Ovary (tissue), 7 donors: ENCODE measurements at regions not wholly inside any gene's neighbourhood (a gene's known extent, or its start where the extent isn't known, plus 50 kb on each side); places are given as distances from the start of the nearest gene placed in this dataset.

Source experiments
- DNase-seq, 5 donors: peaks; one replicate each; pipeline ENCODE4 v3.0.0-alpha.2; 2019 to 2020
- H3K27ac ChIP-seq, 2 donors: fragments of 200-600 bp; one replicate each; pipeline versions ENCODE4 v1.5.1 to v1.8.0; 2019 to 2022
- H3K27me3 ChIP-seq: fragments of 200-600 bp; one replicate; pipeline ENCODE4 v1.8.0; 2022
- H3K36me3 ChIP-seq: fragments of 200-600 bp; sonication (generic); one replicate; pipeline ENCODE4 v1.5.1; 2019
- H3K4me1 ChIP-seq: one replicate; pipeline ENCODE4 v1.8.1; 2013; ENCODE audit warnings: mild to moderate bottlenecking, moderate library complexity; ENCODE audit not compliant: insufficient read depth
- H3K4me3 ChIP-seq: fragments of 200-600 bp; sonication (generic); one replicate; pipeline ENCODE4 v1.5.1; 2017
- H3K9me3 ChIP-seq, 2 donors: fragments of 200-600 bp in 1 of 2; sonication (generic) in 1 of 2; one replicate each; pipeline versions ENCODE4 v1.5.1 to v1.8.1; 2013 to 2019; ENCODE audit warnings: mild to moderate bottlenecking in 1 of 2, moderate library complexity in 1 of 2
- CTCF ChIP-seq, 3 donors: fragments of 450-650 bp in 2 of 3; fragments of 200-600 bp in 1 of 3; IDR thresholded peaks; one replicate each; pipeline versions ENCODE4 v1.5.1 to v1.8.0; 2016 to 2022; ENCODE audit warnings: antibody characterized with exemption in 3 of 3, mild to moderate bottlenecking in 1 of 3
- EP300 ChIP-seq: sonication (generic); formaldehyde crosslinking; IDR thresholded peaks from one replicate; pipeline ENCODE4 v1.6.1; 2017; ENCODE audit warnings: antibody characterized with exemption
- POLR2A ChIP-seq: fragments of 450-650 bp; IDR thresholded peaks from one replicate; pipeline ENCODE4 v1.6.1; 2017; ENCODE audit warnings: antibody characterized with exemption, mild to moderate bottlenecking, moderate library complexity
- WGBS, 3 donors: extraction: QIAGEN DNeasy Blood & Tissue Kit in 1 of 3; methylation state at CpG; one replicate each; pipeline versions ENCODE4 v1.1.5 to v1.1.7; 2013 to 2017; 5-methylcytosine and 5-hydroxymethylcytosine counted together
- intact Hi-C, 4 donors: fragments of 100-400 bp; cut with DNase I; formaldehyde crosslinking; loops; one replicate each; pipeline versions ENCODE4 v1.11.0 to v1.15.1; 2022 to 2023
- donor health status: DM: no; HTN: no; CAD: no; lungs with moderate emphysema.
- donor health status: DM: no; HTN: no; CAD: no.
- donor health status: Bipolar disorder and iron deficiency.
- donor health status: DM: no; HTN: no; CAD: no.
- donor health status: DM: yes; HTN: yes; CAD: no.

- 69 to 76% (median 72%) methylated on average over 2 of the region's 2 CpGs for WGBS, 3 donors
- Histone ChIP-seq H3K27ac (no peak overlapping the region), H3K27me3 (no peaks in the 10 kb centered on the region), H3K4me1 (no peaks in the 10 kb centered on the region), H3K4me3 (no peak overlapping the region), H3K36me3 (no peaks in the 10 kb centered on the region), H3K9me3 (no peaks in the 10 kb centered on the region)
- no peak for DNase-seq
- TF ChIP-seq CTCF (IDR thresholded peaks at IDR 0.05): no peak
- no peak for TF ChIP-seq EP300
- TF ChIP-seq POLR2A: no peak
- intact Hi-C loops: no loop called here
These were observed 214.1 kb upstream of the ANKH start for GRCh38 chr5:15085671-15086070.

GRCh38 chr5:15082096-15082495, 210.5 kb upstream of the ANKH start:
- Histone ChIP-seq H3K27ac (no peak overlapping the region), H3K36me3 (no peaks in the 10 kb centered on the region), H3K4me3 (no peak overlapping the region), H3K27me3 (no peaks in the 10 kb centered on the region), H3K9me3 (no peaks in the 10 kb centered on the region), H3K4me1 (no peaks in the 10 kb centered on the region)
- DNase-seq: no peak
- WGBS, 3 donors: 74 to 83% (median 79%) methylated on average over 4 of the region's 4 CpGs
- intact Hi-C loops: no loop called here
- TF ChIP-seq EP300 (no peak), CTCF (IDR thresholded peaks at IDR 0.05) (no peak), POLR2A (no peak)

DNA sequence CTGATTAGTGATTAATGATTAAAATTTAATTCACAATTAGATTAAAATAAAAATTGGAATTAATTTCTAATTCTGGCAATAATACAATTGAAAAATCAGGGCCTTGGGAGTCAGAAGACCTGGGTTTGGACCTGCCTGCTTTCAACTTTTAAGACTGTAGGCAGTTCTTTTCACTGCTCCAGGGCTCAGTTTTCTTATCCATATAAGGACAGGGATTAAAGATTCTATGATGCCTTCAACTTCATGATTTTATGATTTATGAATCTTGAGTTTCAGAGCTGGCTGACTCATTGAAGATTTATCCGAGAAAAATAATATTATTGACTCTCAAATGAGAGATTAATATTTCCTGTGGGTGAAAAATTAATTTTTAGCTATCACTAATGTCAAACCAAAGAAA, 208.6 kb upstream of the ANKH start:
- Histone ChIP-seq H3K4me1 (no peaks in the 10 kb centered on the region), H3K9me3 (no peaks in the 10 kb centered on the region), H3K4me3 (no peak overlapping the region), H3K36me3 (no peaks in the 10 kb centered on the region), H3K27me3 (no peaks in the 10 kb centered on the region), H3K27ac (no peak overlapping the region)
- intact Hi-C loops: no loop called here
- 24 to 29% (median 29%) methylated on average over 1 of the region's 1 CpG for WGBS, 3 donors
- DNase-seq: no peak
- TF ChIP-seq POLR2A (no peak), CTCF (IDR thresholded peaks at IDR 0.05) (no peak), EP300 (no peak)

DNA sequence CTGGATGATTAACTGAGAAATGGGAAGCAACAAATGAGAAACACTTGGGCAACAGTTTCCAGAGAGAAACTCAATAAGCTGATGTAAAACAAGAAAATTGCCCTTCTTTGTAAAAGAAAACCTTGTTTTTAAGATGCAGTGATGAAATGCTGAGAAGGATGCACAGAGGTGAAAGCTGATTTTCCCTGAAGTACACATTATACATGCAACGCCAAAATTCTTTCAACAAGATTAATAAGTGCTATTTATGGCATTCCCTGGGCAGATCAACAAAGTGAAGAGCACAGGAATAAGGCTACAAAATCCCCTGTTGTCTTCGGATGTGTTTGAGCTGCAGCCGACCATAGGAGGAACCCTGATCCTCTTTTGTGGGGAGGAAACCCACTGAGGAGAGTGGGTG, 208.0 kb upstream of the ANKH start:
- no peaks in the 10 kb centered on the region for H3K36me3 ChIP-seq
- H3K27ac ChIP-seq: no peak overlapping the region
- TF ChIP-seq CTCF (IDR thresholded peaks at IDR 0.05) (no peak), EP300 (no peak), POLR2A (no peak)
- intact Hi-C loops: no loop called here
- no peaks in the 10 kb centered on the region for H3K4me1 ChIP-seq
- no peak overlapping the region for H3K4me3 ChIP-seq
- no peaks in the 10 kb centered on the region for H3K27me3 ChIP-seq
- 53 to 68% (median 67%) methylated on average over 3 of the region's 3 CpGs for WGBS, 3 donors
- H3K9me3 ChIP-seq: no peaks in the 10 kb centered on the region
- no peak for DNase-seq

DNA sequence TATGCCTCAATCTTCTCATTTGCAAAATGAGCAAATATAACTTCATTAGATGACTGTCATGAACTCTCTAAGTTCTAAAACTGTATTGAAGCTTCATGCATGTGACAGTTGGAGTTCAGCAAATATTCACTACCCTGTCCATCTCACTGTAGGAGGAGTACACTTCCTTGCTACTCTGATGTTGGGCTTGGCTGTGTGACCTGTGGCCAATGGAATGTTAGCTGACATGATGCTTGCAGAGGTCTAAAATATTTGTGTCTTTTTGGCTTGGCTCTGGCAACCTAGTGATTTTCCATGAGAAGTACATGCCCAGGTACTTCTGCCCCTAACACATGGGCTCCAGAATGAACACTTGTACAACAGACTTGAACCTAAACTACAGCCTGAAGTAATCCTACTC, 203.1 kb upstream of the ANKH start:
- Histone ChIP-seq H3K4me1 (no peaks in the 10 kb centered on the region), H3K36me3 (no peaks in the 10 kb centered on the region), H3K27me3 (no peaks in the 10 kb centered on the region), H3K9me3 (no peaks in the 10 kb centered on the region), H3K4me3 (no peak overlapping the region), H3K27ac (no peak overlapping the region)
- intact Hi-C loops: no loop called here
- DNase-seq: no peak
- TF ChIP-seq CTCF (IDR thresholded peaks at IDR 0.05): no peak
- TF ChIP-seq POLR2A: no peak
- TF ChIP-seq EP300: no peak
